ENCODE measurements at regions not wholly inside any gene's neighbourhood (a gene's known extent, or its start where the extent isn't known, plus 50 kb on each side); places are given as distances from the start of the nearest gene placed in this dataset.

- Histone ChIP-seq H3K9me3 (ENCODE audit: insufficient read depth, low read length, severe bottlenecking) (no peaks in the 10 kb centered on the region), H4K20me1 (ENCODE audit: insufficient read depth, low read length) (no peaks in the 10 kb centered on the region), H3K4me3 (ENCODE audit: low read depth in 1 of 2, low read length in 2 of 2) (no peak overlapping the region), H3K27me3 (ENCODE audit: insufficient read depth, low read length, poor library complexity) (no peaks in the 10 kb centered on the region), H3K4me2 (ENCODE audit: insufficient read depth, low read length) (no peak overlapping the region), H2AFZ (ENCODE audit: low read depth, low read length) (no peak overlapping the region), H3K9ac (ENCODE audit: low read depth, low read length) (no peak overlapping the region), H3K27ac (ENCODE audit: low read length) (no peak overlapping the region), H3K4me1 (ENCODE audit: insufficient read depth, low read length) (no peaks in the 10 kb centered on the region), H3K36me3 (ENCODE audit: insufficient read depth, low read length) (no peaks in the 10 kb centered on the region), H3K79me2 (ENCODE audit: insufficient read depth, low read length) (no peaks in the 10 kb centered on the region)
- DNase-seq (no peak), ATAC-seq (ENCODE audit: insufficient read depth, low read depth) (no peak)
- TF ChIP-seq EZH2 (IDR thresholded peaks at IDR 0.05; ENCODE audit: borderline replicate concordance, low read depth, low read length, severe bottlenecking) (no peak), CTCF (IDR thresholded peaks at IDR 0.05; ENCODE audit: borderline replicate concordance, extremely low read depth, low read length, poor library complexity, severe bottlenecking) (no peak)
Measured at GRCh38 chr1:219318826-219319225, 145.1 kb downstream of the LYPLAL1 start.

- TF ChIP-seq CTCF (IDR thresholded peaks at IDR 0.05; ENCODE audit: borderline replicate concordance, extremely low read depth, low read length, poor library complexity, severe bottlenecking) (no peak), EZH2 (IDR thresholded peaks at IDR 0.05; ENCODE audit: borderline replicate concordance, low read depth, low read length, severe bottlenecking) (no peak)
- Histone ChIP-seq H3K36me3 (ENCODE audit: insufficient read depth, low read length) (no peaks in the 10 kb centered on the region), H4K20me1 (ENCODE audit: insufficient read depth, low read length) (no peaks in the 10 kb centered on the region), H3K9me3 (ENCODE audit: insufficient read depth, low read length, severe bottlenecking) (no peaks in the 10 kb centered on the region), H3K4me1 (ENCODE audit: insufficient read depth, low read length) (no peaks in the 10 kb centered on the region), H3K79me2 (ENCODE audit: insufficient read depth, low read length) (no peaks in the 10 kb centered on the region), H3K9ac (ENCODE audit: low read depth, low read length) (no peak overlapping the region), H2AFZ (ENCODE audit: low read depth, low read length) (no peak overlapping the region), H3K4me3 (ENCODE audit: low read depth in 1 of 2, low read length in 2 of 2) (no peak overlapping the region), H3K27ac (ENCODE audit: low read length) (no peak overlapping the region), H3K4me2 (ENCODE audit: insufficient read depth, low read length) (no peak overlapping the region), H3K27me3 (ENCODE audit: insufficient read depth, low read length, poor library complexity) (no peaks in the 10 kb centered on the region)
- ATAC-seq (ENCODE audit: insufficient read depth, low read depth) (no peak), DNase-seq (no peak)
Measured at GRCh38 chr1:219317762-219318353, 144.2 kb downstream of the LYPLAL1 start.

- H3K4me1 ChIP-seq (ENCODE audit: insufficient read depth, low read length), result no peaks in the 10 kb centered on the region
- H3K4me3 ChIP-seq (ENCODE audit: low read depth in 1 of 2, low read length in 2 of 2), result no peak overlapping the region
- TF ChIP-seq CTCF (IDR thresholded peaks at IDR 0.05; ENCODE audit: borderline replicate concordance, extremely low read depth, low read length, poor library complexity, severe bottlenecking) (no peak), EZH2 (IDR thresholded peaks at IDR 0.05; ENCODE audit: borderline replicate concordance, low read depth, low read length, severe bottlenecking) (no peak)
- H2AFZ ChIP-seq (ENCODE audit: low read depth, low read length), result no peak overlapping the region
- H3K4me2 ChIP-seq (ENCODE audit: insufficient read depth, low read length), result no peak overlapping the region
- ATAC-seq (ENCODE audit: insufficient read depth, low read depth) (no peak), DNase-seq (no peak)
- H3K36me3 ChIP-seq (ENCODE audit: insufficient read depth, low read length), result no peaks in the 10 kb centered on the region
- H4K20me1 ChIP-seq (ENCODE audit: insufficient read depth, low read length), result no peaks in the 10 kb centered on the region
- no peak overlapping the region for H3K9ac ChIP-seq (ENCODE audit: low read depth, low read length)
- no peaks in the 10 kb centered on the region for H3K27me3 ChIP-seq (ENCODE audit: insufficient read depth, low read length, poor library complexity)
- no peaks in the 10 kb centered on the region for H3K9me3 ChIP-seq (ENCODE audit: insufficient read depth, low read length, severe bottlenecking)
- no peaks in the 10 kb centered on the region for H3K79me2 ChIP-seq (ENCODE audit: insufficient read depth, low read length)
- H3K27ac ChIP-seq (ENCODE audit: low read length), result no peak overlapping the region
Measured at GRCh38 chr1:219316066-219316465, 142.4 kb downstream of the LYPLAL1 start.

GRCh38 chr1:219313961-219314360, 140.3 kb downstream of the LYPLAL1 start:
- Histone ChIP-seq H3K27me3 (ENCODE audit: insufficient read depth, low read length, poor library complexity) (no peaks in the 10 kb centered on the region), H4K20me1 (ENCODE audit: insufficient read depth, low read length) (no peaks in the 10 kb centered on the region), H2AFZ (ENCODE audit: low read depth, low read length) (no peak overlapping the region), H3K4me2 (ENCODE audit: insufficient read depth, low read length) (no peak overlapping the region), H3K9me3 (ENCODE audit: insufficient read depth, low read length, severe bottlenecking) (no peaks in the 10 kb centered on the region), H3K27ac (ENCODE audit: low read length) (no peak overlapping the region), H3K36me3 (ENCODE audit: insufficient read depth, low read length) (no peaks in the 10 kb centered on the region), H3K4me1 (ENCODE audit: insufficient read depth, low read length) (no peaks in the 10 kb centered on the region), H3K79me2 (ENCODE audit: insufficient read depth, low read length) (no peaks in the 10 kb centered on the region), H3K4me3 (ENCODE audit: low read depth in 1 of 2, low read length in 2 of 2) (no peak overlapping the region), H3K9ac (ENCODE audit: low read depth, low read length) (no peak overlapping the region)
- DNase-seq, result no peak
- ATAC-seq (ENCODE audit: insufficient read depth, low read depth), result no peak
- TF ChIP-seq EZH2 (IDR thresholded peaks at IDR 0.05; ENCODE audit: borderline replicate concordance, low read depth, low read length, severe bottlenecking) (no peak), CTCF (IDR thresholded peaks at IDR 0.05; ENCODE audit: borderline replicate concordance, extremely low read depth, low read length, poor library complexity, severe bottlenecking) (no peak)

All from DND-41 (cell line).